ENCODE measurements at regions not wholly inside any gene's neighbourhood (a gene's known extent, or its start where the extent isn't known, plus 50 kb on each side); places are given as distances from the start of the nearest gene placed in this dataset.
"Not testable (repeated sequence)": the region's sequence is repeated elsewhere in the genome, so short reads cannot be mapped to it uniquely, and the experiment has no call there.

GRCh38 chr5:103676198-103676597 lies 113.6 kb upstream of the NUDT12 start:
- DNase-seq; H3K36me3 ChIP-seq (replicated peaks in 1 of 2; ENCODE audit: control insufficient read depth in 1 of 2, insufficient read depth in 2 of 2, low read length in 1 of 2); H3K9me3 ChIP-seq; H3K27me3 ChIP-seq (ENCODE audit: insufficient read depth); H2AFZ ChIP-seq (ENCODE audit: low read depth); H3K9me2 ChIP-seq; H3F3A ChIP-seq (replicated peaks; ENCODE audit: insufficient read depth); H3K4me1 ChIP-seq (ENCODE audit: control insufficient read depth in 1 of 2, insufficient read depth in 2 of 2, low read depth in 1 of 2, low read length in 1 of 2); H3K9ac ChIP-seq; H3K4me3 ChIP-seq (ENCODE audit: low read depth in 2 of 2, low read length in 1 of 2); H3K4me2 ChIP-seq; H3K79me2 ChIP-seq (ENCODE audit: insufficient read depth); CTCF ChIA-PET; H4K20me1 ChIP-seq (ENCODE audit: insufficient read depth); POLR2A ChIA-PET: not testable (repeated sequence)
- WGBS (ENCODE audit: low lambda C conversion rate), result 25% methylated on average over 4 of the region's 5 CpGs
- H3K27ac ChIP-seq (ENCODE audit: low read depth in 2 of 2, low read length in 1 of 2), result peak overlapping the region in 1 of 2 experiments; percentile 5; a peak in 1 of 4 replicates
- TF ChIP-seq FOSL2 (IDR thresholded peaks at IDR 0.05; ENCODE audit: borderline replicate concordance, low read depth) (peak; percentile 50; the same call in 1 of the 2 replicates), TCF12 (IDR thresholded peaks at IDR 0.05) (0 out of 2 replicates have a peak, but pooled peaks have one; percentile 7), MAX (IDR thresholded peaks at IDR 0.05; ENCODE audit: low read depth) (0 out of 2 replicates have a peak, but pooled peaks have one; percentile 7), JUND (IDR thresholded peaks at IDR 0.05) (peak; percentile 49; the same call in 1 of the 2 replicates)

- peak; percentile 20; the same call in 1 of the 2 replicates for TF ChIP-seq TCF12 (IDR thresholded peaks at IDR 0.05)
- no peak for TF ChIP-seq NFIC (IDR thresholded peaks at IDR 0.05; ENCODE audit: borderline replicate concordance)
- POLR2A ChIA-PET, result no interaction called here
- WGBS (ENCODE audit: low lambda C conversion rate), result 82% methylated on average over 3 of the region's 3 CpGs
- H3K4me3 ChIP-seq (ENCODE audit: low read depth in 2 of 2, low read length in 1 of 2), result no peak overlapping the region
- no peak overlapping the region for H3K9ac ChIP-seq
- H3F3A ChIP-seq (replicated peaks; ENCODE audit: insufficient read depth), result no peaks in the 10 kb centered on the region
- CTCF ChIA-PET, result no interaction called here
- H3K27ac ChIP-seq (ENCODE audit: low read depth in 2 of 2, low read length in 1 of 2), result no peak overlapping the region
- no peaks in the 10 kb centered on the region for H3K4me1 ChIP-seq (ENCODE audit: control insufficient read depth in 1 of 2, insufficient read depth in 2 of 2, low read depth in 1 of 2, low read length in 1 of 2)
- H3K9me3 ChIP-seq, result no peaks in the 10 kb centered on the region
- no peak overlapping the region for H2AFZ ChIP-seq (ENCODE audit: low read depth)
- no peaks in the 10 kb centered on the region for H4K20me1 ChIP-seq (ENCODE audit: insufficient read depth)
- H3K79me2 ChIP-seq (ENCODE audit: insufficient read depth), result no peaks in the 10 kb centered on the region
- DNase-seq, result no peak
- no peaks in the 10 kb centered on the region for H3K36me3 ChIP-seq (replicated peaks in 1 of 2; ENCODE audit: control insufficient read depth in 1 of 2, insufficient read depth in 2 of 2, low read length in 1 of 2)
- H3K4me2 ChIP-seq, result no peak overlapping the region
- H3K27me3 ChIP-seq (ENCODE audit: insufficient read depth), result no peaks in the 10 kb centered on the region
- H3K9me2 ChIP-seq, result no peaks in the 10 kb centered on the region
Measured at GRCh38 chr5:103674739-103675138, 112.2 kb upstream of the NUDT12 start.

DNA sequence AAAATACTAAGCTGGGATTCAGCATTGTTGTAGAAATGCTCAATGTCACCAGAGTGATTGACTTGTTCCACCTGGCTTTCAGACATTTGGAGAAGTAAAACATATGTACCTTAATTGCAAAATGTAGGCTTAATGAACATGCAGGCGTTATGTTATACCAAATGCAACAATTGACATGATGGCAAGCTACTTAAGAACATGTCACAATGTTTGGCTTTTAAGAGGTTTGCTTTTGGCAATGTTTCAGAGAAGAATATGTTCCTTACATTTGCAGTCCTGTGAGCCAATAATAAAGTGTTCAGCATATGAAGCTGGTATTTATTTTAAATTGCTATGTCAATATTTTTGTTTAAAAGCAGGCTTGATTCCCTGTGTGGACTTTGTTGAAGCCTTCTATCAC lies 111.7 kb upstream of the NUDT12 start:
- H3K9me2 ChIP-seq, result no peaks in the 10 kb centered on the region
- no peak overlapping the region for H3K27ac ChIP-seq (ENCODE audit: low read depth in 2 of 2, low read length in 1 of 2)
- no peak overlapping the region for H3K4me2 ChIP-seq
- no peak overlapping the region for H3K9ac ChIP-seq
- ChIA-PET POLR2A (no interaction called here), CTCF (interaction anchor here (0.8 to 1.4 kb wide), 2 partner anchors 11 to 18 kb away, joined by 3 to 6 read pairs; no protein-coding TSS in a partner anchor)
- no peaks in the 10 kb centered on the region for H3K27me3 ChIP-seq (ENCODE audit: insufficient read depth)
- no peak for DNase-seq
- H2AFZ ChIP-seq (ENCODE audit: low read depth), result no peak overlapping the region
- H3K9me3 ChIP-seq, result no peaks in the 10 kb centered on the region
- H3F3A ChIP-seq (replicated peaks; ENCODE audit: insufficient read depth), result no peaks in the 10 kb centered on the region
- H3K79me2 ChIP-seq (ENCODE audit: insufficient read depth), result no peaks in the 10 kb centered on the region
- no peaks in the 10 kb centered on the region for H3K36me3 ChIP-seq (replicated peaks in 1 of 2; ENCODE audit: control insufficient read depth in 1 of 2, insufficient read depth in 2 of 2, low read length in 1 of 2)
- H4K20me1 ChIP-seq (ENCODE audit: insufficient read depth), result no peaks in the 10 kb centered on the region
- H3K4me1 ChIP-seq (ENCODE audit: control insufficient read depth in 1 of 2, insufficient read depth in 2 of 2, low read depth in 1 of 2, low read length in 1 of 2), result no peaks in the 10 kb centered on the region
- WGBS (ENCODE audit: low lambda C conversion rate), result 33% methylated on average over 1 of the region's 1 CpG
- no peak overlapping the region for H3K4me3 ChIP-seq (ENCODE audit: low read depth in 2 of 2, low read length in 1 of 2)
- no peak for TF ChIP-seq EZH2phosphoT487 (IDR thresholded peaks at IDR 0.05; ENCODE audit: borderline replicate concordance, low read depth)
- TF ChIP-seq YY1 (IDR thresholded peaks at IDR 0.05; ENCODE audit: low read depth), result no peak
- TF ChIP-seq RAD21 (IDR thresholded peaks at IDR 0.05; ENCODE audit: low read length), result no peak
- TF ChIP-seq CTCF (IDR thresholded peaks at IDR 0.05), result no peak
- no peak for TF ChIP-seq RCOR1 (IDR thresholded peaks at IDR 0.05; ENCODE audit: low read length)
- no peak for TF ChIP-seq FOXM1 (IDR thresholded peaks at IDR 0.05; ENCODE audit: low read depth)
- TF ChIP-seq MXI1 (IDR thresholded peaks at IDR 0.05; ENCODE audit: low read depth, low read length), result no peak
- no peak for TF ChIP-seq TCF12 (IDR thresholded peaks at IDR 0.05)
- no peak for TF ChIP-seq MEF2A (IDR thresholded peaks at IDR 0.05; ENCODE audit: borderline replicate concordance, low read depth)
- no peak for TF ChIP-seq POLR2AphosphoS5 (IDR thresholded peaks at IDR 0.05; ENCODE audit: low read depth, low read length)
- TF ChIP-seq NFIC (IDR thresholded peaks at IDR 0.05; ENCODE audit: borderline replicate concordance), result no peak
- no peak for TF ChIP-seq RFX5 (IDR thresholded peaks at IDR 0.05; ENCODE audit: low read length)
- no peak for TF ChIP-seq TEAD4 (IDR thresholded peaks at IDR 0.05; ENCODE audit: borderline replicate concordance, insufficient read depth)
- TF ChIP-seq NRF1 (IDR thresholded peaks at IDR 0.05; ENCODE audit: low read depth, low read length), result no peak
- no peak for TF ChIP-seq GATA2 (CRISPR knock-in tag; IDR thresholded peaks at IDR 0.05)
- TF ChIP-seq USF2 (IDR thresholded peaks at IDR 0.05; ENCODE audit: borderline replicate concordance, low read depth, low read length), result no peak
- TF ChIP-seq, protein P1, sequence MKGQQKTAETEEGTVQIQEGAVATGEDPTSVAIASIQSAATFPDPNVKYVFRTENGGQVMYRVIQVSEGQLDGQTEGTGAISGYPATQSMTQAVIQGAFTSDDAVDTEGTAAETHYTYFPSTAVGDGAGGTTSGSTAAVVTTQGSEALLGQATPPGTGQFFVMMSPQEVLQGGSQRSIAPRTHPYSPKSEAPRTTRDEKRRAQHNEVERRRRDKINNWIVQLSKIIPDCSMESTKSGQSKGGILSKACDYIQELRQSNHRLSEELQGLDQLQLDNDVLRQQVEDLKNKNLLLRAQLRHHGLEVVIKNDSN (IDR thresholded peaks at IDR 0.05; ENCODE audit: borderline replicate concordance, low read depth), result no peak
- no peak for TF ChIP-seq CHD2 (IDR thresholded peaks at IDR 0.05; ENCODE audit: low read length, partially characterized antibody)
